Inflammatory macrophage treated with lipopolysaccharide for 1 hour (primary cell): ENCODE measurements at regions not wholly inside any gene's neighbourhood (a gene's known extent, or its start where the extent isn't known, plus 50 kb on each side); places are given as distances from the start of the nearest gene placed in this dataset.
"Not testable (repeated sequence)": the region's sequence is repeated elsewhere in the genome, so short reads cannot be mapped to it uniquely, and the experiment has no call there.

Source experiments
- DNase-seq, 2 donors: peaks; one replicate each; pipeline ENCODE4 v3.0.0-alpha.2; 2020 to 2022

DNA sequence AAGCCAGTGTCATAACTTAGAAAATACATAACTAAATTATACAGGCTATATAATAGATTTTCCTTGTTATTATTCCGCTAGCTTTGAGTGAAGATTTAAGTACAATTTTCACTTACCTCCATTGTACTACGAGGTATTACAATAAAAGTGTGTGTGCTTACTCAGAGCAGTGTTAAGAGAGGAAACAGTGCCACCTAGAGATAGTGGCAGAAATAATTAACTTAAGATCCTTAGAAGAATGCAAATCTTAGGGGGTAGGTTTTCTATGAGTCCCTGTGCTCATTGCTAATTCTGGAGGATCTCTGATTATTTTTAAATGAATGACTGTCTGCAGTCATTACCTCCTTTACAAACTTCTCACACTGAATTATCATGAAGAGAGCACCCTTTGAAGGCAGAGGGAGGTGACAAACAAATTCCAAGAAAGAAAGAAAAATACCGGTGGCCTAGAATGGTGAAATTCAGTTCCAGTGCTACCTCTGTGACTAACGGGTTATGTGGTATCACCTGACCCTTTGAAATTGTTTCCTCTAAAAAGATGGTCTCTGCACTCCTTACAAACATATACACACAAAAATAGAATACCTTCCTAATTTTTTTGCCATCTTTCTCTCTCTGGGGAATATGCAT, 379.8 kb downstream of the TRIM36 start:
- no peak for DNase-seq

DNA sequence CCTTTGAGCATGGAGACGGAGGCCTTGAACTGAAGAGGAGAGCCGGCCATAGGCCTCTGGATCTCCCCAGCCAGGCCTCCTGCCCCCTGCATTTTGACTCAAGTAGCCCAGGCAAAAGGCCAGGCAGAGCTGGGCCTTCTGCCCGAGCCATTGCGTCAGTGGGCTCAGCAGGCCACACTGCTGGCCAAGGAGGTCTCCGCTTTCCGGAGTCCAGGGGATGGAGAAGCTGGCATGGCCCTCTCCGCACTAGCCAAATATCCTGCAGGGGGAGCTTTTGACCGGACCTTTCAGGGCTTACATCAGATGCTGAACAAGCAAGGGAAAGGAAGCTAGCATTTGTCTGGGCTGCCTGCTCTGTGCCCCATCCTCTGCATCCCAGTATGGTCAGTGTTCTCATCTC, 386.8 kb downstream of the TRIM36 start:
- no peak for DNase-seq

DNA sequence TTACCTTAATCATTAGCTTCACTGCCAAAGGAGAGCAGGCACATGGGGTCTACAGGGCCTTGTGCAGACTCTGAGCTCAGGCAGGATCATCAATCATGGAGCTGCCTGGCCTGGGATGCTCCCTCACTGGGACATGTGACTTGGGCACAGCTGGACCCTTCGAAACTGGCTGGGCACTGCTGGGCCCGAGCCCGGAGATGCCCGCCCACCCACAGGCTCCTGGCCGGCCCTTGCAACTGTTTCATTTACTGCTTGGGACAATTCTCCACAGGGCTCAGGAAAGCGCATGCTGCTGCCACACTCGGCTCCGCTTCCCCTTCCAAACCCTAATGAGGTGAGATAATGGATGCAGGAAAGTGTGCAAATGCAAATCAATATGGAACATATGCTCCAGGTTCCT, 387.5 kb downstream of the TRIM36 start:
- DNase-seq = no peak

DNA sequence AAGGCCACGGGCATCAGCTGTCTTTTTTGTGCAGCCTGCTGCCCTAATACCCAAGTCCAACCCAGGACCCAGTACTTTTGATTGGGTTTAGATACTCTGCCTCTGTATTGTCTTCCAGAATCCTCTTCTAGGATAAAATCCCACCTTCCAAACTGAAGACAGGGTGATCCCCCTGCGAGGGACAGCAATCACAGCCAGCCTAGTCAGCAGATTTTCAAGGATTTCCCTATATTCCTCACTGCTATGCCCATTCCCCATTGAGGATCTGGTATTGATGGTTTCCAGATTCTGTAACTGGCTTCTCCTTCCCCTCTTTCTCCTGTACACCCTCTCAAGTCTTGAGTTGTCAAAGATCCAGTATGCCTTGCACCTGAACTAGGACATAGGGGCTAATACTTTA, 389.4 kb downstream of the TRIM36 start:
- no peak for DNase-seq

DNA sequence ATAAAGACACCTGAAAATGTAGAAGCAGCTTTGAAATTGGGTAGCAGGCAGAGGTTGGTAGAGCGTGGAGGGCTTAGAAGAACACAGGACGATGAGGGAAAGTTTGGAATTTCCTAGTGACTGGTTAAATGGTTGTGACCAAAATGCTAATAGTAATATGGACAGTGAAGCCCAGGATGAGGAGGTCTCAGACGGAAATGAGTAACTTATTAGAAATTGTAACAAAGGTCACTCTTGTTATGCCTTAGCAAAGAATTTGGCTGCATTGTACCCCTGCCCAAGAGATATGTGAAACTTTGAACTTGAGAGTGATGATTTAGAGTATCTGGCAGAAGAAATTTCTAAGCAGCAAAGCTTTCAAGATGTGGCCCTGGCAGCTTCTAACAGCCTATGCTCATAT, 382.5 kb downstream of the KCNN2 start:
- DNase-seq = no peak

DNA sequence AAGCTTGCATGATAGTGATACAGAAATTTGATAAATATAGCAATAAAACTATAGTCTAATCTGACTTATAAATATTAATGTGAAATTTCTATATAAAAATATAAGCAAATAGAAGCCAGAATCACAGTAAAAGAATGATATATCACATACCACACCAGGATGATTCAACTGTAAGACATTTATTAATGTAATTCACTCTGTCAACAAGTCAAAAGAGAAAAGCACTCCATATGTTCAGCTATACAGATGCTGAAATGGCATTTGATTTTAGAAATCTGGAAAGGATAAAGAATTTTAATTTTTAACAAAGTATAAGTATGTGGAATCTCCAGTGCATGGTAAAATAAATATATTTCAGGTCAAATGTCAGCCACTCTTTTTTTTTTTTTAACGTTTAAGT, 372.4 kb downstream of the KCNN2 start:
- DNase-seq = no peak

DNA sequence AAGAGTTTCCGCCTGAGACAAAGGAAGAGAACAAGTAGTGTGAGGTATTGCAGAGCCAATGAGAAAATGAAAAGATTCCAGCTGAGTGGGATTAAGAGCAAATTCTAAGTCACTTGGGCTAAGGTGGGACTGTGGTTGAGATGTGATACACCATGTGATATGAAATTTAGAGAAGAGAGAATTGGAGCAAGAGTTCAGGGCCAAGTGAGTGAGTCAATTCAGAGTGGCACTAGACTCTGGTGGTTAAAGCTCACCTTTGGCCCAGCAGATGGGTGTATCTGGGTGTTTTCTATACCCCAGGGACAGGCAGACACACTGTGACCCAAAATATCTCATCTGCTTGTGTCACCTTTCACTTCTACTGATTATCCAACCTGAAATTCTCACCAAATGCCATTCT, 368.1 kb downstream of the KCNN2 start:
- DNase-seq = no peak

DNA sequence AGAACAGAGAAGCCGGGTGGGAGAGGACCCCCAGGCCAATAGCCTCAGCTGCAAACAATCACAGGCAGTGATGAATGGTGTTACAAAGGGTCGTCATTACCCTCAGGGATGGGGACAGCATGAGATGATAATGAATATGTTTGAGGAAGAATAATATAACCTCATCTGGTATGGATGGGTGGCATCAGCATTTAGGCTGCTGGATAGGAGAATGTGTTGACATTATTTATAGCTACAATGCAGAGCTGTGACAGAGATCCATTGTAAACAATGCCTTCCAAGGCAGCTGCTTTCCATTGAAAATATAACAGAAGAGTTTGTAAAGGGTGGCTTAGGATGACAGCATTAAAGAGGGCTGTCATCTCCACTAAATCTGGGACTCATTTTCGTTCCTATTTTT, 365.5 kb downstream of the KCNN2 start:
- no peak for DNase-seq

DNA sequence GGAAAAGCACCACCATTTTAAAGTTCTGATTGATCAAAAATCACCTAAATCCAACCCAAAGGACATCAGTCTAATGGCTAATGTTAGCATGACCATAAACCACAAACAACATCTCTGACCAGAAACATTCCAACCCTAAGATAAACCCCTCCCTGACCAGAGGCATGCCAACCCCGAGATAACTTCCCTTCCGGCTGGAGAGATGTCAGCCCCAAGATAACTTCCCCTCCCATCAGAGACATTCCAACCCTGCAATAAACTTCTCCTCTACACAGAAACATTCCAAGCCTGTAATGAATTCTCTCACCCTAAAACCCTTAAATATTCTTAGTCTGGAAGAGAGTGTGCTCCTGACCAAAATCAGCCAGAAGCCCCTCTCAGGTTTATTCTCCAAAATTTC, 364.3 kb downstream of the KCNN2 start:
- no peak for DNase-seq

DNA sequence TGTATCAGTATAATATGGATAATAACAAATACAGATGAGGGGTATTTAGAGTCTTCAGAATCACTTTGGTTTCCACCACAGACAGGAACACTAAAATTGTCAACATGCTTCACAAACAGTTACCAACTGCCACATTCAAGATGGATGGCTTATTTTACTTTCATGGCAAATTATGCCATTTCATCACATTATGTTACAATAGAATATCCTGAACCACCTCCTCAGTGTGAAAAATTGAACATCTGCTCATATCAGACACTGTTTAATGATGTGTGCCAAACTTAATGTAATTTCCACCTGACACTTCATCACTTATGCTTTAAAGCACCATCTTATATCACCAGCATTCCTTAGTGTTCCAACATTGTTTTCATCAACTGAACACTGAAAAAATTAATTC, 357.4 kb downstream of the KCNN2 start:
- DNase-seq = no peak

DNA sequence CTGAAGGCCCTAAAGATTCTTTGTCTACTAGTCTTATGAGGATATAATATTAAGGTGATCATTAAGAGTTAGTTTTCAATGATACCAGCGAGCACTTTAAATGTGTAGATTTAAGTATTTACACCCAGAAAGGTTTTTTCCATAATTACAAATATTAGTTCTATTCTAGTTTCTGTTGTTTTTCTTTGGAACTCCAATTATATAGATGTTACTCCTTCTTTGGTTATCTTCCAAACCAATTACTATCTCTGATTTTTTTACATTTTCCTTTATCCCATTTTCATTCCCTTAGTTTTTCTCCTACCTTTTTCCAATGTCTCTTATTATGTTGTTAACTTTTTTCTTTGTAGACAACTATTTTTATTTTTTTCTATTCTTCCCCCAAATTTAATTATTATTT, 355.1 kb downstream of the KCNN2 start:
- no peak for DNase-seq

DNA sequence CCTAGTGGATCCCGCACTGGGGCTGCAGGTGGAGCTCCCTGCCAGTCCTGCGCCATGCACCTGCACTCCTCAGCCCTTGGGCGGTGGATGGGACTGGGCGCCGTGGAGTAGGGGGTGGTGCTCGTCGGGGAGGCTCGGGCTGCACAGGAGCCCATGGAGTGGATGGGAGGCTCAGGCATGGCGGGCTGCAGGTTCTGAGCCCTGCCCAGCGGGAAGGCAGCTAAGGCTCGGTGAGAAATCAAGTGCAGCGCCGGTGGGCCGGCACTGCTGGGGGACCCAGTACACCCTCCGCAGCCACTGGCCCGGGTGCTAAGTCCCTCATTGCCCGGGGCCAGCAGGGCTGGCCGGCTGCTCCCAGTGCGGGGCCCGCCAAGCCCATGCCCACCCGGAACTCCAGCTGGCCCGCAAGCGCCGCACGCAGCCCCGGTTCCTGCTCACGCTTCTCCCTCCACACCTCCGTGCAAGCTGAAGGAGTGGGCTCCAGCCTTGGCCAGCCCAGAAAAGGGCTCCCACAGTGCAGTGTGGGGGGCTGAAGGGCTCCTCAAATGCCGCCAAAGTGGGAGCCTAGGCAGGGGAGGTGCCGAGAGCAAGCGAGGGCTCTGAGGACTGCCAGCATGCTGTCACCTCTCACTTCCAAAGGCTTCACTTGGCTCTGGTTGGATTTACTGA, 342.5 kb downstream of the KCNN2 start:
- DNase-seq = not testable (repeated sequence)

DNA sequence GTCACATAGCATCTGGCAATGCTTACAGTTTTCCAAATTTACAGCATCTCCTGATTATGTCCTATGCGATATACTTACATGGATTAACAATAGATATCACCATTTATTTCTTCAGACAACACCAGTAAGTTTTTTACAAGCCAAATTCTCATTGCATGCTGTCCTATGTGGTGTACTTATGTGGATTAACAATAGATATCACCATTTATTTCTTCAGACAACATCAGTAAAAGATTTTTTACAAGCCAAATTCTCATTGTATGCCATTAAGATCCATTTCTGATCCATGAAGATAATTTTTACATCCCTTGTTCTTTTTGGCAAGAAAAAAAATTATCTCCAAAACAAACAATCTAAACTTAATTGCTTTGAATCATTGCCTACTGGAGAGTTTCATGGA, 340.9 kb downstream of the KCNN2 start:
- DNase-seq = no peak

DNA sequence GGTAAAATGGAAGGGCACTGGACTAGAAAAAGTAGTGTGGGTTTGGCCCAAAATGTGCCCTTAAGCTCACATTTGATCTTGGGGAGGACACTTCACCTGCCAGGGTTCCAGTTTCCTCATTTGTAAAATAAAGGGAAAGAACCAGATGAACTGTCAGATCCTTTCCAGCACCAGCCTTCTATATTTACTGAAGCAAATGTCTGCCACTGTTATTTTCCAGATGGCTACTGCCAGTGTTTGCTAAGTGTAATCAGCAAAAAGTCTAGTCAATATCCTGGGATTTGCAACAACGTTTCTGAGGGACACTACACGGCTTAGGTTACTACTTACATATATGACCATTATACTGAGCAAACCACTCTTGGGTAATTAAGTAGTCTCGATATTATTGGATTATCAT, 340.3 kb downstream of the KCNN2 start:
- no peak for DNase-seq

DNA sequence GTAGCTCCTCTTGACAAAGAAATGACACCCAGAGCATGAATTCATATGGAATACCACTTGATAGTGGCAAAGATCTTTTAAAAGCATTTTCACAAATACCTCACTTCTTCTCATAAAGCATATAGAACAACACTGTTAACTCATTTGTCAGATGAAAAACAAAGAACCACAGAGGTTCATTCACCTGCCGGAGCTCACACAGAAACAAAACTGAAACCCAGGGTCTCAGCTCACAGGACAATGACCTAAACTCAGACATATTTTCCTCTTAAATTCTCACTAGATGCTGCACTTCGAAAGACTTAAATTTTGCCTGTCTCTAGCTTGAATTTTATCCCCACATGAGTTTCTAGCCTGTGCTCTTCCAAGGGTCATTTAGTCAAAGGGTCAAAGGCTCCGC, 339.0 kb downstream of the KCNN2 start:
- no peak for DNase-seq

DNA sequence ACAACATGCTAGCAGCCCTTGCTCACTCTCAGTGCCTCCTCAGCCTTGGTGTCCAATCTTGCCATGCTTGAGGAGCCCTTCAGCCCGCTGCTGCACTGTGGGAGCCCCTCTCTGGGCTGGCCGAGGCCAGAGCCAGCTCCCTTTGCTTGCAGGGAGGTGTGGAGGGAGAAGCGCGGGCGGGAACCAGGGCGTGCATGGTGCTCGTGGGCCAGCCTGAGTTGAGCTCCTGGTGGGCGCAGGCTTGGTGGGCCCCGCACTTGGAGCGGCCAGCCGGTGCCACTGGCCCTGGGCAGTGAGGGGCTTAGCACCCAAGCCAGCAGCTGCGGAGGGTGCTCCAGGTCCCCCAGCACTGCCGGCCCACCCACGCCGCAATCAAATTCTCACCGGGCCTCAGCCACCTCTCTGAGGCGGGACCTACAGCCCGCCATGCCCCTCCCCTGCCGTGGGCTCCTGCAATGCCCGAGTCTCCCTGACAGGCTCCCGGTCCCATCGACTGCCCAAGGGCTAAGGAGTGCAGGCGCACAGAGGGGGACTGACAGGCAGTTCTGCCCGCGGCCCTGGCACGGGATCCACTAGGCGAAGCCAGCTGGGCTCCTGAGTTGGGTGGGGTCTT, 333.5 kb downstream of the KCNN2 start:
- DNase-seq = no peak

DNA sequence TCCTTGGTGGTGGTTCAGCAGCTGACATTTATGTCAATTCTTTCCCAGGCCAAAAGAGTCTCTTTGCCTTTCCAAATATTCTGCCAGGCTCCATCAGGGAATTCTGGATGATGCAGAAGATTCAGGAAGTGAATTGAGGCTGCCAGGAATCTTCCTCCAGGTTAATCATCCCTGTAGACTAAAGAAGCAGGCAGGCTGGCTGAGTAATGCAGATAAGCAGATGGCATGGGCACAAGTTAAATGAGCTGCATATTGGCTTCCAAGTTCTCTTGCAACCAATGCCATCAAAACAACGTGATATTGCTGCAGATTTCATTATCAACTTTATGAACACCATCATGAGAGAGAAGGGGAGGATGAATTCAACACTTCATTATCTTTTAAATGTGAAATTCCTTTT, 324.5 kb downstream of the KCNN2 start:
- DNase-seq = no peak

DNA sequence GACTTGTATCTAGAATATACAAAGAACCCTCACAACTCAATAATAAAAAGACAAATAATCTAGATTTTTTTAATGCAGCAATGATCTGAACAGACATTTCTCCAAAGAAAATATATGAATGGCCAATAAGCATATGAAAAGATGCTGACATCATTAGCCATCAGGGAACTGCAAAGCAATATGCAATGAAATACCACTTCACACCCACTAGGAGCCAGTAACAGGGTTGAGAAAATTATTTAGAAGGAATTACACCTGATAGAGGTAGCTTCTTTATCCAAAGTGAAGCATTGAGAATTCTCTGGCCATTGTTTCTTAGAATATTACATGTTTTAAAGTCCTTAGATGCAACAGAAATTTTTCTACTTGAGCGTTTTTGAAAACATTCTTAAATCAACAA, 316.9 kb downstream of the KCNN2 start:
- DNase-seq = no peak

DNA sequence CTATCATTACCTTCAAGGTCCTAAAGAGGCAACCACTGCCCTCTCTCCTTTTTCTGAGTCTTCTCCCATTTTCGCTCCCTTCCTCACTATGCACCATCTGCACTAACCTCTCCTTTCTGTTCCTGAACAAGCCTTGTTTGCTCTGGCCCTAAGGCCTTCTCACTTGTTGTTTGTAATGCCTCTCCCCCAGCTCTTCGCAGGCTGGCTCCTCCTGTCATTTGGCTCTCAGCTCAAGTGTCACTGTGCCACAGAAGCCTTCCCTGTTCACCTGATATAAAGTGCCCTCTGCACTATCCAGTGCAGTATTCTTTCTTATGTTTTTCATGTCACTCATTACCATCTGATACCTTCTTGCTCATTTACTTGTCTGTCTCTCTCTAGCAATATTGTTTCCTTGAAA, 303.7 kb downstream of the KCNN2 start:
- no peak for DNase-seq

DNA sequence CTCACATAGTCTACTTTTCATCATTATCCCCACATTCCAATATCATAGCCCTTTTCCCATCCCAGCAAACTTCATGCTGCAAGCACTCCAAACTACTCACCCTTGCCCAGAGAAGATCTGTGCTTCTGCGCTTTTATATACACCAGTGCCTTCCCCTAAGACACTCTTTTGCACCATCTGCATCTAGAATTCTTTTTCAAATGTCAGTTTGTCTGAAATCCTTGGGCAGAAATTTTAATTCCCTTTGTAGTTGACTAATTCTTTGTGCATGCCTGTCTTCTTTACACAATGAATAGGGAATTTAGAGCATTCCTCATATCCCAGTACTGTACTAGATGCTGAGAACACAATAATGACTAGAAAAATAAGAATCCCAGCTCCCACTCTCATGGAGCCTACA, 298.9 kb downstream of the KCNN2 start:
- no peak for DNase-seq

DNA sequence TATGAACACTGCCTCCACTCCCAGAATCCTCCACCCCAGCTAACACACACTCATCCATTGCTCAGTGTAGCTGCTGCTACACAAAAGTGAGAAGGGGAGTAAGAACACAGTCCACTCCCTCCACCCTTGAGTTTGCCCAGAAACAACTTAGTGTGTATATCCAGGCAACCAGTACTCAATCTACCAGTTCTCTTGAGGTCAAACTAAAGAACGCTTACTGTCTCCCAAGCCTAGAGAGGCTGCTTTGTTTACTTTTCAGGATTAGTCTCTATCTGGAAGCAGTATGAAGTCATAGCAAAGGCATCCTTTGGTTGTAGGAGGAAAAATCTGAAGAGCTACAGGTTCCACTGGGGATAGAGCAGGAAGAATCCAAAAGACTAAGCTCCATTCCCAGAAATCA, 296.3 kb downstream of the KCNN2 start:
- DNase-seq = no peak

DNA sequence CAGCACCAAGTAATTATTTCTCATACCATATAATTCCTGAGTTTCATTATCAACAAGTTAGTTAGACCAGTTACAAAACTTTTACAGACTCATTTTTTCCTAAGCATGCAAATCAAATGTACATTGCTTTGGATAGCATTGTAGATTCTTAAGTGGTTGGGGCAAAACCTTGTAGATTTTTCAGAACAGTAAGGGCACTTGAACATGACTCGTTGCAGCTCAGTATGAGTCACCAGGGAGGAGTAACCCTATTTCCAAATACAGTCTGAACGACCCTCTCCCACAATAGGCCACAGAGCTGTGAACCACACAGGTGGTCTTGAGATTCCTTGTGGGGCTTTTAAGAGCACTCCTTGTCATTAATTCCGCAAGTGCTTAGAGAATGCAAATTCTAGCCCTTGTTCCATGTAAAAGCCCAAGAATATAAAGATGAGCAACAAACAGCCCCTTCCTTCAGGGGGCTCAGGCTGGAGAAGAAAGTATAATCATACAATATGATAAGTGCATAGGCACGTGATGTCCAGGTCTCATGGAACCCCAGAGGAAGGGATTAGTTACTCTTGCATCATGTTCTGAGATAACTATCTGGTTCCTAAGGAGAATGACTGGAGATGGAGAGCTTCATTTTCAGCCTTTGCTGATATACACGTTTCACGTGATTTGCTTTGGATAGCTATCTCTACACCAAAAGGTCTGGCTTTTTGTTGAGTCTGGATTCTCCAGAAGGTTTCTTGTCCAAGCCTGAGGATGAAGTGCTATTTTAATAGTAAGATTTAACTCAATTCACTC, 295.7 kb downstream of the KCNN2 start:
- DNase-seq = no peak

DNA sequence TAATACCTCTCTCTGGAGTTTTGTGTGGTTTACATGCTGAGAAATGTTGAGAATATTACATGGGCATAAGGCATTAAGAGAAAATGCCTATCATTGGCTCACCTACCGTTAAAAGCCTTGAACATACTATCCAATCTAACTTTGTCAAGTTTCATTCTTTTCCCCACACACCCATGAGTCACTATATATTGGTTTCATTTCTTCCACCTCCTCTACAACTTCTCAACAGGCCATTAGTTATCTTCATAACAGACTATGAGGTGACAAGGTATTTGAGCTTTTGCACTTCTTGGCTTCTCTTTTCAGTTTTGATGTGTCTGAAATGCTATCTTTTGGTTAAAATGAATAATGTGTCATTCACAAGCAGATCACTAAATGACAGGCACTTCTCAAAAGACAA, 288.0 kb downstream of the KCNN2 start:
- no peak for DNase-seq

DNA sequence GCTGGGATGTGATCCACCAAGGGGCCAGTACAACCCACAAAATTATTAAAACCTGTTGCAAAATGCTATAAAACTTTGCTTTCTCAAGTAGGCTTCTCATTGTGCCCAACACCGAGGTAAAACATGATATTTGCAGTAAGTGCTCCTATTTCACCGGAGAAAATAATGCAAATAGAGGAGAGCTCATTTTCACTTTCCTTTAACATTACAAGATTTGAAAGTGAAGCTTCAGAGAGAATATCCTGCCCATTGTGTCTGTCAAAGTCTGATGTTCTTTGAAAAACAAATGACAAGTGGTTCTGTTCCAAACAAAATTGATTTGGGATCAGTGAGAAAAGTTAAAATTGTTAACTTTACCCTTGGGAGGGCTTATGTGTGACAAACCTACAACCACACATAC, 287.1 kb downstream of the KCNN2 start:
- no peak for DNase-seq
